ENCODE measurements at regions not wholly inside any gene's neighbourhood (a gene's known extent, or its start where the extent isn't known, plus 50 kb on each side); places are given as distances from the start of the nearest gene placed in this dataset.

DNA sequence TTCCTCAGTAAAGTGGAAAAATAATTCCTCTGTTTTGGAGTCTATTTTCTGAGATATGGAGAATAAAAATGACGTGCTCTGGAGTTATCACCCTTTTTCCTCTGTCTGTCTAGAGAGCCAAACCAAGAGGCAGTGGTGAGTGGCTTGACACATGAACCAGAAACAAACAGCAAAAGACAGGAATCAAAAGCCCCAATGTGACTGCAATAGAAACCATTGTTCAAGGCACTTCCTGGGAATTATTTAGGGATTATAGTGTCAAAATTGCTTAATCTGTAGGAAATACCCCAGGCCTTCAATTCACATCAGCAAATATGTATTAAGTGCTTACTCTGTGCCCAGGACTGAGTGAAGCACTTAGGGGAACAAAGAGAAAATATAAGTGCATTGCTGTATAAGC lies 560.4 kb upstream of the JAG1 start:
- TF ChIP-seq, protein P1, sequence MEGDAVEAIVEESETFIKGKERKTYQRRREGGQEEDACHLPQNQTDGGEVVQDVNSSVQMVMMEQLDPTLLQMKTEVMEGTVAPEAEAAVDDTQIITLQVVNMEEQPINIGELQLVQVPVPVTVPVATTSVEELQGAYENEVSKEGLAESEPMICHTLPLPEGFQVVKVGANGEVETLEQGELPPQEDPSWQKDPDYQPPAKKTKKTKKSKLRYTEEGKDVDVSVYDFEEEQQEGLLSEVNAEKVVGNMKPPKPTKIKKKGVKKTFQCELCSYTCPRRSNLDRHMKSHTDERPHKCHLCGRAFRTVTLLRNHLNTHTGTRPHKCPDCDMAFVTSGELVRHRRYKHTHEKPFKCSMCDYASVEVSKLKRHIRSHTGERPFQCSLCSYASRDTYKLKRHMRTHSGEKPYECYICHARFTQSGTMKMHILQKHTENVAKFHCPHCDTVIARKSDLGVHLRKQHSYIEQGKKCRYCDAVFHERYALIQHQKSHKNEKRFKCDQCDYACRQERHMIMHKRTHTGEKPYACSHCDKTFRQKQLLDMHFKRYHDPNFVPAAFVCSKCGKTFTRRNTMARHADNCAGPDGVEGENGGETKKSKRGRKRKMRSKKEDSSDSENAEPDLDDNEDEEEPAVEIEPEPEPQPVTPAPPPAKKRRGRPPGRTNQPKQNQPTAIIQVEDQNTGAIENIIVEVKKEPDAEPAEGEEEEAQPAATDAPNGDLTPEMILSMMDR (IDR thresholded peaks at IDR 0.05), result no peak
- DNase-seq, result no peak
- no peaks in the 10 kb centered on the region for H3K4me1 Mint-ChIP-seq
- H3K27me3 Mint-ChIP-seq, result no peaks in the 10 kb centered on the region
- no peaks in the 10 kb centered on the region for H3K36me3 Mint-ChIP-seq (ENCODE audit: low read depth)
- ChIA-PET POLR2A (no interaction called here), CTCF (no interaction called here)
- H3K27ac Mint-ChIP-seq, result no peak overlapping the region
- H3K4me3 Mint-ChIP-seq, result no peak overlapping the region
- peaks cover 2% of the 10 kb centered on the region for H3K9me3 Mint-ChIP-seq
- intact Hi-C loops (cut with micrococcal nuclease), result no loop called here
- no peak for ATAC-seq (ENCODE audit: low read depth)

DNA sequence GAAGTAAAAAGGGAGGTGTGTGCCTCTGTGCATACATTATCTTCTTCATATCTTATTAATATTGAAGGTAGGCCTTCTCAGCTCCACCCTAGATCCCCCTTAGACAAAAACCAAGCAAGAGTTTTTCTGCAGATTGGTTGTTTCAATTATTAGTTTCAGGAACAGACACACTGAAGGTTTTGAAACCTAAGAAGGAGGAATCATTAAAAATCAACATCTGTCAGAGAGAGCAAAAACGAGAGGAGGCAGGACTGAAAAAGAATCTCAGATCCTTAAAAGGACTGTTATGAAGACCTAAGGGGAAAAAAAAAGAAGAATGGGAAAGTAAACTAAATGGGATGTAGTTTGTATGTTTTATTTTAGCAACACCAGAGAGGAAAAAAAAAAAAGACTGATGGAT lies 560.8 kb upstream of the JAG1 start:
- H3K4me1 Mint-ChIP-seq, result no peaks in the 10 kb centered on the region
- DNase-seq (no peak), ATAC-seq (ENCODE audit: low read depth) (no peak)
- intact Hi-C loops (cut with micrococcal nuclease), result no loop called here
- TF ChIP-seq, protein P1 (IDR thresholded peaks at IDR 0.05), result no peak
- no peak overlapping the region for H3K4me3 Mint-ChIP-seq
- POLR2A ChIA-PET, result no interaction called here
- no peaks in the 10 kb centered on the region for H3K36me3 Mint-ChIP-seq (ENCODE audit: low read depth)
- CTCF ChIA-PET, result no interaction called here
- H3K27ac Mint-ChIP-seq, result no peak overlapping the region
- H3K27me3 Mint-ChIP-seq, result no peaks in the 10 kb centered on the region
- H3K9me3 Mint-ChIP-seq, result peaks cover 2% of the 10 kb centered on the region

DNA sequence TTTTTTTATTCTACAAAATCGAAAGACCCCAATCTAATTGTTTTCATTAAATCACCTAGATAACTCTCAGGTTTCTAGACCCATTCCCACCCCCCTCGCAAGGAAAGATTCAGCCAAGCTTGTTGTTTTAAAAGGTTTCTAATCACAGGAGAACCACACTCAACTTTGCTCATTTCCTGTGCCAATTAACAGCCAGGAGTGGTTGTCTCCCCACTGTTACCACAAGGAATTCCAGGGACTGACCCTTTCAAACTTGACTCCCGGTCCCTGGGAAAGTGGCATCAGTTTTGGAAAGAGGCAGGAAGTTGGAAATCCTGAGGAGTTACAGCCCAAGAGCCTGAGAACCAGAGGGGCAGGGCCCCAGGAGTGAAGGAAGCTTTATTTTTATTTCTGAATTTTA lies 561.3 kb upstream of the JAG1 start:
- H3K9me3 Mint-ChIP-seq, result peaks cover 2% of the 10 kb centered on the region
- intact Hi-C loops (cut with micrococcal nuclease), result no loop called here
- no peaks in the 10 kb centered on the region for H3K4me1 Mint-ChIP-seq

DNA sequence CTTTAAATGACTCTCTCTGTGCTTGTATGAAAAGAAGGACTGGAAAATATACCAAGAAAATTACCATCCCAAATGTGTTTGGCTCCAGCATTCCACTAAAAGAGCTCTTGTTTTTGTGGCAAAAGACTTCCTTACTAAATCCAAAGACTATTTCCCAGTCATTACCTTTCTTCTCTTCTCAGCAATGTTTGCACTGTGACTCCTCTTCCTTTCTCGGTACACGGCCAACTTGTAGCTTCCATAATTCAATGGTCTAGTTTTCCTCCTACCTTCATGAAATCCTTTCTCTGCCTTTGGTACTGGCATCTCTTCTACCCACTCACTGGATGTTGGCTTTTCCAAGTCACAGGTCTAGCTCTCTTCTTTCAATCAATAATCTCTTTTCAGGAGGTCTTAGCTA lies 568.5 kb upstream of the JAG1 start:
- intact Hi-C loops (cut with micrococcal nuclease), result no loop called here
- TF ChIP-seq, protein P1 (IDR thresholded peaks at IDR 0.05), result no peak
- Mint-ChIP-seq H3K4me3 (no peak overlapping the region), H3K4me1 (no peaks in the 10 kb centered on the region), H3K27me3 (no peaks in the 10 kb centered on the region), H3K9me3 (peaks cover 2% of the 10 kb centered on the region), H3K27ac (no peak overlapping the region), H3K36me3 (ENCODE audit: low read depth) (no peaks in the 10 kb centered on the region)
- ChIA-PET POLR2A (no interaction called here), CTCF (no interaction called here)
- ATAC-seq (ENCODE audit: low read depth) (no peak), DNase-seq (no peak)

More for the DNA sequence above, 561.3 kb upstream of the JAG1 start:
- Mint-ChIP-seq H3K36me3 (ENCODE audit: low read depth) (no peaks in the 10 kb centered on the region), H3K27ac (no peak overlapping the region), H3K27me3 (no peaks in the 10 kb centered on the region), H3K4me3 (no peak overlapping the region)
- TF ChIP-seq, protein P1 (IDR thresholded peaks at IDR 0.05), result no peak
- no peak for ATAC-seq (ENCODE audit: low read depth)
- CTCF ChIA-PET, result no interaction called here
- DNase-seq, result no peak
- POLR2A ChIA-PET, result no interaction called here

DNA sequence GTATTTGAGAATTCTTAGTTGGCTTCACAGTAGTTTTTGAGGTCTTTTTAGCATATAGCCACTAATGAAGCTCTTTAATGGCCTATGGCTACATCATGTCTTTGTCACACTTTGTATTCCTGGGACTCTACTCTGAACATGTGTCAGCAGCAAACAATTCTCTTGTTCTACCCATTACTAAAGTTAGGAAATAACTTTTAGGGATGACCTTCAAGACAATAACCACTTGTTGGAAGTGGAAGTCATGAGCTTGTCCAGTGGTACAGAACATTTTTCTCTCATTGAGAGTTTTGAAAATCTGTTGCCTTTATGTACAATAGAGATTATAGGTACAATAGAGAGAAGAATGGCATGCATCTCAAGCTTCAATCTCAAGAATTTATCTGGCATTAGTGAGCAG lies 571.6 kb upstream of the JAG1 start:
- DNase-seq (no peak), ATAC-seq (ENCODE audit: low read depth) (no peak)
- H3K9me3 Mint-ChIP-seq, result no peaks in the 10 kb centered on the region
- intact Hi-C loops (cut with micrococcal nuclease), result no loop called here
- ChIA-PET CTCF (no interaction called here), POLR2A (no interaction called here)
- no peaks in the 10 kb centered on the region for H3K4me1 Mint-ChIP-seq
- TF ChIP-seq, protein P1 (IDR thresholded peaks at IDR 0.05), result no peak
- no peaks in the 10 kb centered on the region for H3K27me3 Mint-ChIP-seq
- no peak overlapping the region for H3K27ac Mint-ChIP-seq
- no peak overlapping the region for H3K4me3 Mint-ChIP-seq
- H3K36me3 Mint-ChIP-seq (ENCODE audit: low read depth), result no peaks in the 10 kb centered on the region

Data from activated B cell treated with CpG ODN at 0.5 μM for 24 hours (primary cell).